Stimulated activated CD4-positive, alpha-beta T cell treated with anti-CD3 and anti-CD28 coated beads, Interleukin-12 subunit alpha, Interleukin-12 subunit beta, amount 100 ng/mL, for 48 hours (primary cell): ENCODE measurements at regions not wholly inside any gene's neighbourhood (a gene's known extent, or its start where the extent isn't known, plus 50 kb on each side); places are given as distances from the start of the nearest gene placed in this dataset.

ENCODE experiments used
- DNase-seq, 3 donors: peaks; one replicate each; pipeline ENCODE4 v3.0.0-alpha.2; 2020; ENCODE audit warnings: low read depth in 2 of 3, low spot score in 1 of 3

- no peak for DNase-seq
Measured at GRCh38 chr13:83221256-83221655, 661.0 kb downstream of the SLITRK1 start.

GRCh38 chr13:83220241-83220640 is 662.0 kb downstream of the SLITRK1 start:
- DNase-seq: no peak

GRCh38 chr13:83219832-83220231 is 662.4 kb downstream of the SLITRK1 start:
- DNase-seq: no peak

GRCh38 chr13:83216479-83217245 is 665.6 kb downstream of the SLITRK1 start:
- DNase-seq: no peak

GRCh38 chr13:83215627-83216026 is 666.6 kb downstream of the SLITRK1 start:
- DNase-seq: no peak

- DNase-seq: no peak
Measured at GRCh38 chr13:83214452-83214851, 667.8 kb downstream of the SLITRK1 start.

GRCh38 chr13:83211301-83211700 is 671.0 kb downstream of the SLITRK1 start:
- no peak for DNase-seq

GRCh38 chr13:83204886-83205285 is 677.4 kb downstream of the SLITRK1 start:
- no peak for DNase-seq

GRCh38 chr13:83201506-83201905 is 680.8 kb downstream of the SLITRK1 start:
- DNase-seq: no peak

- DNase-seq: no peak
Measured at GRCh38 chr13:83197316-83197715, 685.0 kb downstream of the SLITRK1 start.

GRCh38 chr13:83190020-83190419 is 692.3 kb downstream of the SLITRK1 start:
- DNase-seq: no peak

GRCh38 chr13:83184819-83185218 is 697.5 kb downstream of the SLITRK1 start:
- DNase-seq: no peak

GRCh38 chr13:83184150-83184475 is 698.2 kb downstream of the SLITRK1 start:
- DNase-seq: no peak

GRCh38 chr13:83183439-83184149 is 698.7 kb downstream of the SLITRK1 start:
- DNase-seq: no peak

- no peak for DNase-seq
Measured at GRCh38 chr13:83182845-83183244, 699.4 kb downstream of the SLITRK1 start.

GRCh38 chr13:83178008-83178407 is 704.3 kb downstream of the SLITRK1 start:
- no peak for DNase-seq

- DNase-seq: no peak
Measured at GRCh38 chr13:83168590-83168989, 713.7 kb downstream of the SLITRK1 start.

- DNase-seq: no peak
Measured at GRCh38 chr13:83167203-83167602, 715.1 kb downstream of the SLITRK1 start.

GRCh38 chr13:83166550-83166949 is 715.7 kb downstream of the SLITRK1 start:
- no peak for DNase-seq

- no peak for DNase-seq
Measured at GRCh38 chr13:83162493-83162892, 719.8 kb downstream of the SLITRK1 start.

GRCh38 chr13:83153848-83154247 is 728.4 kb downstream of the SLITRK1 start:
- DNase-seq: no peak

GRCh38 chr13:83151308-83151660 is 731.0 kb downstream of the SLITRK1 start:
- no peak for DNase-seq
